DMS53 treated with DMSO at 0.1 percent for 48 hours (cell line): ENCODE measurements at regions not wholly inside any gene's neighbourhood (a gene's known extent, or its start where the extent isn't known, plus 50 kb on each side); places are given as distances from the start of the nearest gene placed in this dataset.
"Not testable (repeated sequence)": the region's sequence is repeated elsewhere in the genome, so short reads cannot be mapped to it uniquely, and the experiment has no call there.

ENCODE experiments used
- DNase-seq: peaks from one replicate; lab custom pipeline; 2025; ENCODE audit not compliant: unreplicated experiment; lab: John Stamatoyannopoulos, UW

DNA sequence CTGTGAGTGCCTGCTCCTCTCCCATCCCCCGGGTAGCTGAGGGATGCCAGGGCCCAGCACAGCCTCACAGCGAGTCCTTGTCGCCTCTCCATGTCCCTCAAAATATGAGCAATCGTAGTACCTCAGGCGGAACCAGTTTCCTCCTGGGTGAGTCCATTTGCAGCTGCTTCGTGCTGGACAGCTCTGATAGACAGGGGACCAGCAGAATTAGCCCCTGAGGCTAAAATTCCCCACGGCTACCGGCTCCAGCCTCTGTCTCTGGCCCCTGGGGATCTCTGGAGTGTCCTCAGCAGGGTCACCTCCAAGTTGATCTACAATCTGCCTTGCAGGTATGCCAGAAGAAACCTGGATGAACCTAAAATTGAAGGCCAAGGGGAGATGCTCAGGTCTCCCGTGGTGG, 115.8 kb upstream of the FBXL7 start:
- DNase-seq, result no peak

DNA sequence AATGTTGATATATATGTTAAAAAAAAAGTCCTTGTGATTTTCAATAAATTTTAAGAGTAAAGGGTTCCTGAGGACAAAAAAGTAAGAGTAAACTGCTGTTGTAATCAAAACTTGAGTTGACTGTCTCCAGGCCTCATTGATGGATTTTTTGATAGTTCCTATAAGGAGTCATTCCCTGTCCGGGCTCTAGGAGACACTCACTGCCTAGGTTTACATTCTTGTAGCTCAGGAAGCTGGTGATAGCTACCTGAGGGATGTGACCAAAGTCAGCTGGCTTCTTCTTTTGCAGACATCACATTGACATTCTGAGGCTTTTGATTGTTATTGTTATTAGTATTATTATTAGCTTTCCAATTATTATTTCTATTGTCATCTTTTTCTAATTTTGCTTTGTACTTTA, 116.5 kb upstream of the FBXL7 start:
- DNase-seq, result peak; percentile 43

DNA sequence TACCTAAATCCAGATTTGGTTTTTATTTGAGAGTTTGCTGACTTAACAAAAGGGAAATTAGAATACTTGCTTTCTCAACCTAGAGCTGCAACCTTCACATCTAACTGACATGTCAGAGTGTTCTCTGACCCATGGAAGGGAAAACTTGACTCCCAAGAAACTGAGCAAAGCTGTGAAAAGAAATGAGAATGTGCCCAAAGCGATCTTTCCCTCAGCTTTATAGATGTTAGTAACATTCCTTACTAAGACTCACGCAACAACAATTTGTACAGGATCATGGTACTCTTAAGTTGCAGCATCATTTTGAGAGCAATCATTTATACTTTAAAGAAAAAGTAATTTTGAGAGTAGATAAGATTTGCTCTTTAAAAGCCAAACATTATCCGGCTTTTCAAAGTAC, 117.0 kb upstream of the FBXL7 start:
- DNase-seq, result no peak

DNA sequence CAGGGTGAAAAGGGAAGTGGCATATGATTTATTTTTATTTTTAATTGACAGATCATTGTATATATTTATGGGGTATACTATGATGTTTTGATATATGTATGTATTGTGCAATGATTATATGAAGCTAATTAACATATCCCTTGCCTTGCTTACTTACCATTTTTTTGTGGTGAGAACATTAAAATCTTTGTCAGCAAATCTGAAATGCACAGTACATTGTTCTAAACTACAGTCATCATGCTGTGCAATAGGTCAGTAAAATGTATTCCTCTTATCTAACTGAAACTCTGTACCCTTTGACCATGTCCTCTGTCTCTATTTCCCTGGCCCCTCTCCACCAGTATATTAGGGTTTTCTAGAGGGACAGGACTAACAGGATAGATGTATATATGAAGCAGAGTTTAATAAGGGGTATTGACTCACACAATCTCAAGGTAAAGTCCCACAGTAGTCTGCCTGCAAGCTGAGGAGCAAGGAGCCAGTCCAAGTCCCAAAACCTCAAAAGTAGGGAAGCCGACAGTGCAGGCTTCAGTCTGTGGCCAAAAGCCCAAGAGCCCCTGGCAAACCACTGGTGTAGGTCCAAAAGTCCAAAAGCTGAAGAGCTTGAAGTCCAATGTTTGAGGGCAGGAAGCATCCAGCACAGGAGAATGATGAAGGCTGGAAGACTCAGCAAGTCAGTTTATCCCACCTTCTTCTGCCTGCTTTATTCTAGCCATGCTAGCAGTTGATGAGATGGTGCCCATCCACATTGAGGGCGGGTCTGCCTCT, 122.2 kb upstream of the FBXL7 start:
- no peak for DNase-seq

DNA sequence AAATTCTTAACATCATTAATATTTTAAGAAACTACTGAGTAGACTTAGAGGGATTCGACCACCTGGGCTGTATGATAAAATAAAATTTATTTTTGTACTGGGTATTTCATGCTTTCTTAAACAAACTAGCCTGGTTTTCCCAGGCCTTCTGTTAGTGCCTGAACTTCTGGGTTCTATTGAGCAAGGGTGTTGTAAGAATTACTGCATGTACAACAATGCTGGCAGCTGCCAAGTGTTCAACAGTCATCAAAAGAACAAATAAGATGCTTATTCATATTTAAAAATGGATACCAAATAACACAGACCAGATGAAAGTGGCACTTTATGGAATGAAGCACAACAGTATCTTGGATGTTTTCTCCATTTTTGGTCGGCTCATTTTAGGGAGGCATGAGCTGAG, 123.2 kb upstream of the FBXL7 start:
- no peak for DNase-seq

DNA sequence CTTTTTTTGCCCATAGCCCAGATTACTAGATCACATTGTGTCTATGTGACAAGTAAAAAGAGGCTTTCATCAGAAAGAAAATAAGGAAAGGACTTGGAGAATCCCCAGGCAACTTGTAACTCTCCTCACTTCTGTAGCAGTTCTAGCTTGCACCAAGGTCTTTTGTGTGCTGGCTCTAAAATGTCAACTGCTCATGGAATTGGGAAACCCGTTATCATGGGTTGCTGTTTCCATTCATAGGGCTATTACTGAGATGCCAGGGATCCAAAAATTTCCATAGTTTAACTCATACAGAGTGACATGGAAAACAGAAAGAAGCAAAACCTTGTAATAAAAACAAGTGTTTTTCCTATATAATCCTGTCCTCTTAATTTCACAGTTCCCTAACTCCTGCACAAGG, 123.9 kb upstream of the FBXL7 start:
- DNase-seq, result no peak

DNA sequence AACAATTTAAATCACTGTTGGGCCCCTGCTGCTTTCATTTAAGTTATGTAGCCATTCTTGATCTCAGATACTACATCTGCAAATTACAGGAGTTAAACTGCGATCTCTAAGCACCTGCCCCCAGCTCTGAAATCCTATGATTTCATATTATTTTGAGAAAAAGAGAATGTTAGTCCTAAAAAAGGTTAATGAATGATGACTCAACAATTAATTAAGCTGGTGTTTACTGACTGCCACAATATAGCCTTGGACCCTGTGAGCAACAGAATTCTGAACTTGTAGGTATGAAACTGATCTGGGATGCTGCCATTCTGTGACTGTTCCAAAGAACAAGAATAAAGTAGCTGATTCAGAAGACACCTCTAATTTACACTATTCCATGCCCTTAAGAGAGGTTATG, 124.4 kb upstream of the FBXL7 start:
- no peak for DNase-seq

DNA sequence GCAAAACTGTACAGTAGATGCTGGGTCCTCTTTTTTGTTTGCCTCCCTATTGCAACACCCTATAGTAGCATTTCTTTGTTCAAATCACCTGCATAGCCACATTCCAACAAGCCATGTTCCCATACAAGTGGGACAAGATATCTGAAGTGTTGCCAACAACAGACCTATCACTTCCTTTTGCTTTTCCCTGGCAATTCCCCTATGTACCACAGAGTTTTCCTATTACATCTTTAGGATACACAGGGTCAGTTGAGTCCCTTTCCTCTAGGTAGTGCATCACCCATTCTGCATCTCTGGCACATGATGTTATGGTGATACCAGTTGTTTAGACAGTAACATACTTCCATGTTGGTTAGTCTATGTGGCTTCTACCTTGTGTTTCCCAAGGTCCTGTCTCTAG, 125.1 kb upstream of the FBXL7 start:
- DNase-seq, result no peak

DNA sequence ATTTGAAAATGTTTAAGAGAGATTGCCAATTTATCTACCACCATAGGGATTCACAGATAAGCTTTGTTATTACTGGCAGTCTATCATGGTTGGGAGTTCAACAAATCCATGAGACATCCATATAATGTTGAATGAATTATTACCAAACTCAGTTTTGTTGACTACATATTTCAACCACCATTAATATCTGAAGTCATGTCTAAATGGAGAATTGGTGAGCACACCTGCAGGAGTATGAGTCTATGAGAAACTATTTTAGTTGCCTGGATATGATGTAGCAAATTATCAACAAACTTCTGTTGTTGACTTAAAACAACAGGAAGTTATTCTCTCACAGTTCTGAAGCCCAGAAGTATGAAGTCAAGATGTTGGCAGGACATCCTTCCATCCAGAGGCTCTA, 126.8 kb upstream of the FBXL7 start:
- no peak for DNase-seq

DNA sequence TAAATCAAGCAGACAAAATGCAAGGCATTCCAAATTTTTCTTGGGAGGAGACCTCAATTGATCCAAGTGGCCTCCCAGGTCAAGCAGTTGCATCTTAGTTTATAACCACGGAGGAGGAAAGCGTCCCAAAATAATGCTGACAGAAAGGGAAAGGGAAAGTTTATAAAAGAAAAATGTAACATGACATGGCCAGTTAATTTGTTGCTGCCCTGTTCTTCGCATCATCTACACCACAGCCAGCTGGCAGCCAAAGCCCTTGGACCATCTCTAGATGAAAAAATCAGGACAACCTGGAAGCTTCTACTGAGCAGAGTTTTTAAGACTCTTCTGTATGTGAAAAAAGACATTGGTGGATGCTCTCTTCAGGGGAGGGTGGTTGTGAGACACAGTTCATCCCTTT, 128.8 kb upstream of the FBXL7 start:
- no peak for DNase-seq

DNA sequence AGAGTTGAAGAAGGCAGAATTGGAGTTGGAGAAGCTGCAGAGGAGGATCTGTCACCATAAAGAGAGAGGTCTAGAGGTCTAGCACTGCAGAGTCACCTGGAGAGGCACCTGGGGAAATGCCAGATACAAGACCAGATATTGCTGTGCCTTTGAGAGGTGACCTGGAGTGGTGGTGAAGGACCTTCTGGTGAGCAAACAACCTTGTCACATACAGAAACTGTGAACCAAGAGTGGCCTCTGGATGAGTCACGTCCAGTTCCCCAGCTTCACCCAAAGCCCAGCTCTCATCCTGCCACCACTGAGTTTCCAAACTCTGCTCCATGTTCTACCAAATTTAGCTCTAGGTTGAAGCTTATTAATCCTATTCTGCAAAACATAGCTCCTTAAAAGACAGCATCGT, 131.1 kb upstream of the FBXL7 start:
- DNase-seq, result no peak

DNA sequence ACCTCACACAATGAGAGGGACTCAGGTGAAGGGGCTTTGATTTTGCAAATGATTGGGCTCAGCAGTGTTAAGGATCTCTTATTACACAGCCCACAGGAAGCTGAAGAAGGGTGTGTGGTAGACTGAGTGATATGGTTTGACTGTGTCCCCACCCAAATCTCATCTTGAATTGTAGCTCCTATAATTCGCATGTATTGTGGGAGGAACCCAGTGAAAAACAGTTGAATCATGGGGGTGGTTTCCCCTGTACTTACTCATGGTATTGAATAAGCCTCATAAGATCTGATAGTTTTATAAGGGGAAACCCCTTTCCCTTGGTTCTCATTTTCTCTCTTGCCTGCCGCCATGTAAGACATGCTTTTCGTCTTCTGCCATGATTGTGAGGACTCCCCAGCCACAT, 132.5 kb upstream of the FBXL7 start:
- no peak for DNase-seq

DNA sequence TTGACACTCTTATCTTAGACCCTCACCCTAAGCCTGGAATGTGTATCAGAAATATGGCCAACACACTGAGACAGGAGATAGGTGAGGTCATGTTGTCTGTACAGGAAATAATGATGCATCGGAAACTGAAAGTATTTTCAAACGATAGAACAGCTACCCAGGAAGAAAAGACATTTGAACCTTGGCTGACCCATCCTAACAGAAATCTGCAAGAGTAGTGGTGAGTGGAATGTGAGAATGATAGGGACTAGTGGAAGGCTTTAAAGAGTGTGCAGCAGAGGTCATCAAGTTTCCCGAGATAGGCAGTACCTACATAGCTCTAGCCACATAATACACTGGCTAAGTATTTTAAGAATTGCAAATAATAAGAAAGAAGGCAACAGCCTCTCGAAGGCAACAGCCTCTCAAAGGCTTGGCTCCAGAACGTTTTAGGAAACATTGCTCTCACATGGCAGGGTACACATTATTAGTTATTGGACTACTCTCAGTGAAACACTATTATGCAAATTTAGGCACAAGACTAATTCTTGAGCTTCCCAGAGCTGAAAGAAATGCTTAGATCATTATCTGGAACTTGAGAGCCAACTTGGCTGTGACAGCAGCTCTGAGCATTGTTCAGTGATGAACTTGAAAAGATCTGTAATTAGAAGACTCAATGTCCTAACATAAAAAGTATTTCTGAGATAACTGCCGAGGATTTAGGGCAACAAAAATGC, 133.1 kb upstream of the FBXL7 start:
- no peak for DNase-seq

DNA sequence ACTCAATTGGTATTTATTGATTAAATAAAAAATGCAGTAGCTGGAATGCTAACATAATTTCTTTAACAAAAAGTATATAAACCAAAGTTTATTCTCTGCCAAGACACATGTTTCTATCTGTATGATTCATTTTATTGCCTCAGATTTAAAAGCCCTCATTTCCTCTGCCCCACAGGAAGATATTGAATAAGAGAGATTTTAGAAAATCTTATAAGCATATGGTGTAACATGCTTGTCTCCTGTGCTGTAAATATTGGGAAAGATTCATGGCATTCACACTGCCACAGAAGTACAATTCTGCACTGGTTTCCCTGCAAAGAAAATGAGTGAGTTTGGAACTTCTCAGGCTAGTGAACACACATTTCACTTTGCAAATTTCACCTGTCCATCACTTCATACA, 134.9 kb upstream of the FBXL7 start:
- no peak for DNase-seq

DNA sequence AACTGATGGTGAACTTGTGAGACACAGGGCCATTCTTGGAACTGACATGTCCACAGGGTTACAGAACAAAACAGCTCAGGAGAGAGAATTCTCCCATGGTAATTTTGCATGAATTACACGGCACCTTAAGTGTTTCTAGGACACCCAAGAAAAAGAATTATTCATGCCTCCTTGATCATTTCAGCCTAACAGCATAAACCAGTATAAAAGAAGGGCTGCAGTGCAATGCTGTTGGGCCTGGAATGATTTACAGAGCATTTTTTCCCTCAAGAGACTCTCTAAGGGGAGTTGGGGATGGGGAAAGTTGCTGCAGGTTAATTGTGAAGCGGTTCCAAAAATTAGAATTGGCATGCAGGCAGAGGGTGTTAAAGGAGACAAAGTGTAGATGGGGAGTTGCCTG, 136.4 kb upstream of the FBXL7 start:
- DNase-seq, result no peak

DNA sequence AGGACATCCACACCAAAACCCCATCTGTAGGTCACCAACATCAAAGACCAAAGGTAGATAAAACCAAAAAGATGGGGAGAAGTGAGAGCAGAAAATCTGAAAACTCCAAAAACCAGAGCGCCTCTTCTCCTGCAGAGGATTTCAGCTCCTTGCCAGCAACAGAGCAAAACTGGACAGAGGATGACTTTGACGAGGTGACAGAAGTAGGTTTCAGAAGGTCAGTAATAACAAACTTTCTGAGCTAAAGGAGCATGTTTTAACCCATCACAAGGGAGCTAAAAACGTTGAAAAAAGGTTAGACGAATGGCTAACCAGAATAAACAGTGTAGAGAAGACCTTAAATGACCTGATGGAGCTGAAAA, 142.9 kb upstream of the FBXL7 start:
- DNase-seq, result not testable (repeated sequence)

DNA sequence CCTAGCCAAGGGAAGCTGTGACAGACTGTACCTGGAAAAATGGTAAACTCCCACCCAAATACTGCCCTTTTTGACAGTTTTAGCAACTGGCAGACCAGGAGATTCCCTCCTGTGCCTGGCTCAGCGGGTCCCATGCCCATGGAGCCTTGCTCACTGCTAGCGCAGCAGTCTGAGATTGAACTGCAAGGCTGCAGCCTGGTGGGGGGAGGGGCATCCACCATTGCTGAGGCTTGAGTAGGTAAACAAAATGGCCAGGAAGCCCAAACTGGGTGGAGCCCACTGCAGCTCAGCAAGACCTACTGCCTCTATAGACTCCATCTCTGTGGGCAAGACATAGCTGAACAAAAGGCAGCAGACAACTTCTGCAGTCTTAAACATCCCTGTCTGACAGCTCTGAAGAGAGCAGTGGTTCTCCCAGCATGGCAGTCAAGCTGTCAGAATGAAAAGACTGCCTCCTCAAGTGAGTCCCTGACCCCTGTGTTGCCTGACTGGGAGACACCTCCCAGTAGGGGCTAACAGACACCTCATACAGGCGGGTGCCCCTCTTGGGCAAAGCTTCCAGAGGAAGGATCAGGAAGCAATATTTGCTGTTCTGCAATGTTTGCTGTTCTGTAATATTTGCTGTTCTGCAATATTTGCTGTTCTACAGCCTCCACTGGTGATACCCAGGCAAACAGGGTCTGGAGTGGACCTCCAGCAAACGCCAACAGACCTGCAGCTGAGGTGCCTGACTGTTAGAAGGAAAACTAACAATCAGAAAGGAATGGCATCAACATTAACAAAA, 143.5 kb upstream of the FBXL7 start:
- not testable (repeated sequence) for DNase-seq

DNA sequence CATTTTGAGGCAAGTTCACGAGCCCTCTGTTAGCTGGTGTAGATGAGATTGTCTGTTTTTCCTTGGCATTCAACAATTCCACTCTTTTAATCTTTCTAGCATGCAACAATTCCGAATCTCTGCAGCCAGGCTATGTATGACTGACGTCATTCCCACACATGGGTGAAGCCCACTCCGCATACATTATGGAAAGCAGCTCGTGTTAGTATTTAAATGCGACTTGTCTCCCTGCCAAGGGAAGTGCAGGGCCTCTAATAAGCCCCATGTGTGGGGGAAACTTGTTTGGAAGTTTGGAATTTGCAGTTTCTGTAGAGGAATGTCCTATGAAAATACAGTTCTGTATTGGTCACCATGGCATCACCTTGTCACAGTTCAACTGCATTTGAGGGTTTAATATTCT, 146.0 kb upstream of the FBXL7 start:
- no peak for DNase-seq

DNA sequence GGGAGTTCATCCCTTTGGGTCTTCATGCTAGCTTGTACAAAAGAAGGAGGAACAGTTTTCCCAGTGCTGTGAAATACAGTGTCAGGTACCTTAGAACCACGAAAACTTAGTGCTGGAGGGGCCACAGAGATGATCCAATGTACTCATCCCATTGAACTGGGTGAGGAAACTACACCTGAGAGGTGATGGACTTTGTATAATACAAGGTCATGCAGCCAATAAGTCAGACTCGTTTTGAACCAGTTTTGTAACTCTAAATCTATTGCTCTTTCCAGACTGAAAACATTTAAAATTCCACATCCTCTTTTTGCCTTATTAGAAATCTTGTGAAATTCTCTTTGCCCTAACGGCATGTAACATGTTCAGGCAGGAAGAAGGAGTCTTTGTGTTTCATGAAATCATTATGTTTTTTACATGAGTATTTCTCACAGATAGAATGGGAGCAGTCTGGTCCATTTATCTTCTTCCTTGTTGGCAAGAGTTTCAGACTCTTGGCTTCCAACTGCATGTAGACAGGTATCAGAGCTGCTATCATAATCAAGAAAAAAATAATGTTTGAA, 146.8 kb upstream of the FBXL7 start:
- no peak for DNase-seq

DNA sequence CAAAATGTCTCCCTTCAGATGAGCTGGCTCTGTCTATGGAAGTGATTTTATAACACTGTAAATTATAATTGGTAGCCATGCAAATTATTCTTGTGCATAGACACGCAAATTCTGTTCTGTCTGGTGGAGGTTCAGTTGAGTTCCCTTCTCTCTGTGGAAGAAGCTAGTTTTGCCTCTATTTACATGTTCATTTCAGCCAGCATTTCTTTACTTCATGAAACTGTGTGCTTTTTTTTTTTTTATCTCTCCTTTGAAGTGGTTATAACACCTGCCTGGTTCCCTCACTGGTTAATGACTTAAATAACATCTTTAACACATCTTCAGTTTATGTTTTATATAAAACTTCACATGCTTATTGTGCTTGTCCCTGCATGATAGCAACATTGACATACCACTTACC, 149.4 kb upstream of the FBXL7 start:
- DNase-seq, result no peak

DNA sequence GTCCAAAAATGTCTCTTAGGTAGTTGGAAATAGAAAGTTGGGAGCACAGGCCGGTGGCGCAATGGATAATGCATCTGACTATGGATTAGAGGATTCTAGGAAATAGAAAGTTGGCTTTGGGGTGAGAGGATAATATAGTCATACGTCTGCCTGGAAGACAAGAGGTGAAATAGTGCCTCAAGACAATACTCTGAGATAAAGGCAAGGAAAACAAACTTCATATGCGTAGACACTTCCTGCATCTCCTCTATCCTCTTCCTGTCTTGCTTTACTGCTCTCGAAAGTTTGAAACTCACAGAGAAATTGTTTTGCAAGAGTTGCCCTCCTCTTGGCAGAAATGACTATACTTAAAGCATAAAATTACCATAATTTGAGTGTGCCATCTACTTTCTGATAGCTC, 153.2 kb upstream of the FBXL7 start:
- no peak for DNase-seq

DNA sequence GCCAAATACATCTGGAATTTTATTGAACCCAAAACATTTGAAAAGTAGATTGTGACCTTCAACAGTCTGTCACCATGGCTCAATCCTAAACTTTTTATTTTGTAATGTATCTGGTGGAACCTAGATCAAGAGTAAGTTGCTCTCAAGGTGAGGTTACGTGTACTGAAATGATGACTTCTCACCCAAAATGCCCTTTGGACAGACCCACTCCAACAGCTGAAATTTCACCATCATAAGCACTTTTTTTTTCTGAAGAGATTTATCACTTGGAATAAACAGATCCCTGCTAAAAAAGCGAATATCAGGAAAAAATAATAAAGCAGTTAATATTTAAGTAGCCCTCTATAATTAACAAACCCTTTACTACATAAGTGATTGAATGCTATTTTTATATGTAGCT, 155.0 kb upstream of the FBXL7 start:
- DNase-seq, result no peak
